ENCODE measurements at regions not wholly inside any gene's neighbourhood (a gene's known extent, or its start where the extent isn't known, plus 50 kb on each side); places are given as distances from the start of the nearest gene placed in this dataset.

DNA sequence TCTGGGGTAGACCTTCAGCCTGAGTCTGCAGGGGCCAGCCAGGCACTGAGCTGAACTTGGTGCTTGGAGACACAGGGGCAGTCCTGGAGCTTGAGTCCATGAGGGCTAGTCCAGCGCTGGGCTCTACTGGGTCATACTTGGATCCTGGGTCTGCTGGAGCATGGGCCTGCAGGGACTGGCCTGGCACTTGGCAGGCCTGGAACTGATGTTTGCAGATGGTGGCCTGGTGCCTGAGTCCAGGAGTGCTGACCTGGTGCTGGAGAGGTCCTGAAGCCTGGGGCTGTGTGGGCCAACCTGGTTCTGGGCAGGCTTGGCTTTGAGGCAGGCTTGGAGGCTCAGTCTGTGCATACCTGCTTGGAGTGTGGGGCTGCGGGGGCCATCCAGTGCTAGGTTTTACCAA, 143.4 kb upstream of the DSCAM start:
- no peak for DNase-seq

DNA sequence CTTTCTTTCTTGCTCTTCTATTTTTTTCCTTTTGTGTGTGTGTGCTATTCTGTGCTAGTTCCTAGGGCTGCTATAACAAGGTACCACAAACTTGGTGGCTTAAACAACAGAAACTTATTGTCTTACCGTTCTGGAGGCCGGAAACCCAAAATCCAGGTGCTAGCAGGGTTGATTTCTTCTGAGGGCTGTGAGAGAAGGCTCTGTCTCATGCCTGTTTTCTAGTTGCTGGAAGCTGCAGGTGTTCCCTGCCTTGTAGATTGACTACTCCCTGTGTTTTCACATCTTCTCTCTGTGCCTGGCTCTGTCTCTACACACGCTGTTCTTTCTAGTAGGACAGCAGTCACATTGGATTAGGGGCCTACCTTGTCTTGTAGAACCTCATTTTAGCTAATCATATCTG, 150.9 kb upstream of the DSCAM start:
- DNase-seq = no peak

DNA sequence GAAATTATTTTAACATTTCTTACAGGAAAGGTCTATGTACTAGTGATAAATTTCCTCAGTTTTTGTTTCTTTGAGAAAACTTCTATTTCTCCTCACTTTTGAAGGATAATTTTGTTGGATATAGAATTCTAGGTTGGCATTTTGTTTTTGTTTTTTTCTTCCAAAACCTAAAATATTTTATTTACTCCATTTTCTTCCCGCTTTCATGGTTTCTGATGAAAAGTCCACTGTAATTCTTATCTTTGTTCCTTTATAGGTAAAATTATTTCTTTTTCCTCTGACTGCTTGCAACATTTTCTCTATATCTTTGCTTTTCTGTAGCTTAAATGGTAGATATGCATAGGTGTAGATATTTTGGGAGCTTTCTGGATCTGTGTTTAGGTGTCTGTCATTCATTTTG, 153.9 kb upstream of the DSCAM start:
- DNase-seq = no peak

DNA sequence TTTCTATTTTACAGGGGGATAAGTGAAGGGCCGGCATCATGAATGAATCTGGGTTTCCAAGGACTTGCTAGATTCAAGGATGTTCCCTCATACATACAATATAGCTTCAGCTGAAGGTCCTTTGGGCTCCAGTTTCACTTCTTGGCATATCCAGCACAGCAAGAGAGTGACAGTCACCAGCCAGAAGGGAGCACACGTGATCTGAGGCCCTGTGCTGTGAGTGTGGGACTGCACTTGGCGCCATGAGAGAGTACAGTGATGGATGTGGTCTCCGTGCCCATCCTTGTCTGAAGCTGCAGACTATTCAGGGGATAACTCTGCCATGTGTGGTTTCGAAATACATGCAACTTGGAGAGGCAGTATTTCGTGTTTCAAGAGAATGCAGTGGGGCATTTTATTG, 159.7 kb upstream of the DSCAM start:
- no peak for DNase-seq

DNA sequence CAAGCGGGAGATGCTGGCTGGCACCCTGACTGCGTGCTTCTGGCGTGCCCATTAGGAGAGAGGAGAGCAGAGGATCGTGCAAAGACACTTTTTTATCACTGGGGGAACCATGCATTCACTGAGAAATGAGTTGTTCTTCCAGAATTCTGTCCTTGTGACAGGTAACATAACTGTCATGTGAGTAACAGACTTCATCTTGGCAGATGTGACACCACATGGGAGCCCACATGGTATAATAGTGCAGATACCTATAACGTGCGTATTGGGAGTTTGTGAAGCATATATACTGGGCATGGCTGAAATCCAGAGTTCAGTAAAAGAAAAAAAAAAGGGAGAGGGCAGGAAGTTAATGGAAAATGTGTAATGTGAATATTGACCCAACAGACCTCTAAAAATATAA, 159.6 kb upstream of the BACE2 start:
- DNase-seq = no peak

DNA sequence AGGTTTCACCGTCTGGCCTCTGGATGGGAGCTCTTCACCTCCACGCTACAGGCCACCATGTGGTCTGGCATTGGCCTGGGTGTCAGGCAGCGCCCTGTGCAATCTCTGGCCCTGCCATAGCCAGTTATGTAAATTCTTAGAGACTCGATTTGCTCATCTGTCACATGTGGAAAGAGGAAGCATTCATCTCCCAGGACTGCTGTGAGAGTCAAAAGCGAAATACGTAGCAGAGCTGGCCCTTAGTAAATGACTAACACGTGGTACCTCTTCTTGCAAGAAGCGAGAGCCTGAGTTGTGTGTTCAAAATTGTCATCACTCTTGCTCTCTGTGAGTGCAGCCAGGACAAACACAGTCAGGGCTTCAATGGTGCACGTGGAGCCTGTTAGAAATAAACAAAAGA, 159.0 kb upstream of the BACE2 start:
- DNase-seq = no peak

DNA sequence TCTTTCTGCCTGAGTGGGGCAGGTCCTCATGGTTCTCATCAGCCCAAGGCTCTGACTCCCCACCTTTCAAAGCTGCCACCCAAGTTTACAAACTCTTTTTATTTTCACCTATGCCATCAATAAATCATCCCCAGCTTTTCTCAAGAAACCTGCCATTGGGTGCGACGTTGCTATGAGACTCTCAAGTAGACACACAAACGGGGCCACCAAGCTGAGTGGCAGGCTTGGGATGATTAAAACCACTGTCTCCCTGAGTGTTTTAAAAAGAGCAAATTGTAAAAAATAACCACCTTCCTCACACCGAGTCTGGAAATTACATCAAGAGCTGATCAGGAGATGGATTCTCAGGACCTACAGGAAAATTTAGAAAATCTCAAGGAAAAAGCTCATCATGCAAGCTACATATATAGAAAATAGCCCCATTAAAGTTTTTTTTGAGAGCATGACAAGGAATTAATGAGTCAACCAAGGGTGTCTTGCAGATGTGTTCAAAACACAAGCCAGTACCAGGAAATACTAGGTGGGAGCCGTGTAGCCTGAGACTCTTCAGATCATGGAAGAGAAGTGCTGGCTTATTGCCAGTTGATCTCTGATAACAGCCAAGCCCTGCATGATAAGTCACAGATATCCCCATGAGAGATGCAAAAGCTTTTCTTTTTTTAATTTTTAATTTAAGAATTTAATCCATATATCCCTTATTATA, 158.4 kb upstream of the BACE2 start:
- no peak for DNase-seq

DNA sequence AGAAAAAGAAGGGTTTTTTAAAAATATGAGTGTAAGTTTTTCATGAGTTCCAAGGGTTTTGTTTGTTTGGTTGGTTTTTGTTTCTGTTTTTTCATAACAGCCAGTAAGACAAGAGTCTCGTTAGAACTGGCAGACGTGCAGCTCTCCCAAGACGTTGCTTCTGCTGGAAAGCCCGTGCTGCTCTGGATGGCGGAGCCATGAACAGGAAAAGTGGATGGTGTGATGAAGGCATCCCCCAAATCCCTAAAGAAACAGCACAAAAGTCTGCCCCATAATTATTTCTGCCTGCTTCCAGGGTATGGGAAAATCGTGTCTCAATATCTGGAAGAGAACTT, 157.9 kb upstream of the BACE2 start:
- DNase-seq = no peak

DNA sequence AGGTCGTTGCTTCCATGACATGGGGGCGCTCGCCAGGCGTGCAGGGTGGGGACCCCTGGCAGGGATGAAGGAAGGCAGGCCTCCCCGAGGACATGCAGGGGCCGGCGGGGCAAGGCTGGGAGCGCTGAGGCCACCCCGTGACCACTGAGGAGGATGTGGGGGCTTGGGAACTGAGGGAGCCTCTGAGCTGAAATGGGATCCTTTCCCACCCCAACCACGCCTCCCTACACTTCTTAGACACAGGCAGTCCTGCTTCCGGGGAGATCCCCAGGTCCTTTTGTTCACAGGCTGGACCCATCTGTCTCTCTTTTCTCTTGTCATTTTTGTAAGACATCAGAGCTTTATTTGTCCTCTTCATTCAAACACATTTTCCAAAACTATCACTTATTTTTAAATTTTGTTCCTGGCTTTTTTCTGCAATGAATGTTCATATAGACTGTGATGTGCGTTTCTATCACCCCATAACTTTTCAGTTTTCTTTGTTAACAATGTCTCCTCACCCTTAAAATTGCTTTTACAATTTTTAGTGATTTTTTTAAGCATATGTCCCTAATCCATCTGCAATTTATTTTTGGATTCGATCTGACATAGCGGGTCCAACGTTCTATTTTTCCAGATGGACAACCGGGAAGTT, 156.7 kb upstream of the BACE2 start:
- DNase-seq = no peak

DNA sequence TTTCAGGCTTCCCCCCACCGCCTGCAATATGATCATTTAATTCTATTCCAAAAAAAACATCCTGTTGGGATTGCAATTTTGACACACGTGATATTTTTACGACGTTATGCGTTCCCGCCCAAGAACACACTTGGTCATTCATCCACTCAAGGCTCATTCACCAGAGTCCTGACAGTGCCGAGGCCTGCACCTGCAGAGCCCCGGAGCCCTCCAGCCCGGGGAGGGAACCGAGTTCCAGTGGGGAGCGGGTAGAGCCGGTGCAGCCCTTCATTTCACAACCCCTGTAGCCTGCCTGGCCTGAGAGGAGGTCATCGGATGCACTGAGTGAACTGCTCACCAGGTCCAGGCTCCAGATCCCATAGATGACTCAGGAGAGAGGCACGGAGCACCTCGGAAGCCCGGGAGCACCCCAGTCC, 156.0 kb upstream of the BACE2 start:
- no peak for DNase-seq

DNA sequence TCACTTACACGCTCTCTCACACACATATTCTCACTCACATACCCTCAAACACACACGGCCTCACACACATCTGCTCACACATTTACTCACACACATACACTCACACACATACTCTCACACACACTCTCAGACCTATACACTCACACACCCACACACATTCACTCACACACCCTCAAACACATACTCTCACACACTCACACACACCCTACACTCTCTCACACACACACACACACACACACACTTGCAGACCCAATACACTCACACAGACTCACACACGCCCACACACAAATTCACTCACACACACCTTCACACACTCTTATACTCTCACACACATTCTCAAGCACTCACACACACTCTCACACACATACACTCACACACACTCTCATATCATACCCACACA, 155.5 kb upstream of the BACE2 start:
- no peak for DNase-seq

DNA sequence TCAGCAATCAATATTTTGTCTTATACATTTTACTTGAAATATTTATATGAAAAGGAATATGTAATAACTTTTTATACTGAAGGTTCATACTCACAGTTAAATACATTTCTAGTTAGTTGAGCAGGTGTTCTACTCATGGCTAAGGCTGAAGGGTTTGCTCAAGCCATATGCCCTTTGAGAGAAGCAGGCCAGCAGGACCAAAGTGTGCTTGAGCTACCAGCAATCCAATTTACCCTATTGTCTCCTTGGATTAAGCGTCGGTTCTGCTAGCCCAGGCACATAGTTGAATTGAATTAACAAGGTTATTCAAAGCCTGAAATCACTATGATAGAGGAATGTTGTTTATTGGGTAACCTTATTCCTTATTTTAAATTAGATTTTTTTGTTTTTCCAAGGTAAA, 151.5 kb upstream of the BACE2 start:
- no peak for DNase-seq

DNA sequence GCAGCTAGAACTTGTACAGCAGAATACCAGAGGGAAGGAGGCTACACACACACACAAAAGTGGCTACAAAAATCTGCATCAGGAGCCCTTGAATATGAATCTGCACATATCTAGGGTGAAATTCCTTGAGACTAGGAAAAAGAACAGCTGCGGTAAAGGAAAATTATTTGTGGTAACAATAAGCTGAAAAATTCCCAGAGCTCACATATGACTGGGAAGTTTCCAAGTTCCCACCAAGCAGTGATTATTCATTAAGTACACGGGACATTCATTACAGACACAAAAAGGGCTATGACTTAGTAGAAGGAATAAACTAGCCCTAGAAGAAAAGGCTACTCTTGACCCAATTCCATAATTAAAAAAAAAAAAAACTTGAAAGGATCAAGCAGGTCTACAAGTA, 149.5 kb upstream of the BACE2 start:
- no peak for DNase-seq

DNA sequence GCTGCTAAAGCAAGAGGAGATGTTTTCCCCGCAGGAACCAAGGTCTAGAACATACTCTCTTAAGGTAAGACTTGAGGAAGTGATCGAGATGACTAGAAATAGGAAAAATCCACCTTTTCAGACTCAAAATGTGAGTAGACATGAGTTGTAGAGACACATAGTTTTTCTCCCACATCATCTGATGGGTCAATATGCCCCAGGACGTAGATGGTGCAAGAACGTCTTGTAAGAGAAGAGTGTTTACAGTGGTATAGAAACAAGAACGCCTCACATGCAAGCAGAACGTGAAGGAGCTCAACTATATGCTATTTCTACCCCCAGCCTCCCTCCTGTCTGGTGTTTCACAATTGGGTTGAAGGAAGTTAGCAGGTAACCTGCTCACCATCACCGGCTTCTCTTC, 144.0 kb upstream of the BACE2 start:
- no peak for DNase-seq

DNA sequence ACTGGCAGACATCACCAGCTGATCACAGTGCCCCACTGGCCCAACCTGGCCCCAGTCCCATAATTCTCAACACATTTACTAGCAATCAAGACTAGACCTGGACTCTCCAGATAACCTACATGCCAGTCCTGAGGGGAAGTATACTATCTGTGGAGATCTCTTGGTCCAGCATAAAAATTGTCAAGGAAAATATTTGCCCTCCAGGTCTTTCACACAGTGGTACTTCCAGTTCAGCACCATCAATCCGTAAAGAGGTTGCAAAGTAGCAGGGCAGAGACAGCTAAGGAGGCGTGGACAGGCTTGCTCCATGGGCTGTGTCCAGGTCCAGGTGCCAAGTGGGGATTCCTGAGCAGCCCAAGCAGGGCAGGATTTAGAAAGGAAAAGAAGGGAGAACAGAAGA, 143.6 kb upstream of the BACE2 start:
- no peak for DNase-seq

DNA sequence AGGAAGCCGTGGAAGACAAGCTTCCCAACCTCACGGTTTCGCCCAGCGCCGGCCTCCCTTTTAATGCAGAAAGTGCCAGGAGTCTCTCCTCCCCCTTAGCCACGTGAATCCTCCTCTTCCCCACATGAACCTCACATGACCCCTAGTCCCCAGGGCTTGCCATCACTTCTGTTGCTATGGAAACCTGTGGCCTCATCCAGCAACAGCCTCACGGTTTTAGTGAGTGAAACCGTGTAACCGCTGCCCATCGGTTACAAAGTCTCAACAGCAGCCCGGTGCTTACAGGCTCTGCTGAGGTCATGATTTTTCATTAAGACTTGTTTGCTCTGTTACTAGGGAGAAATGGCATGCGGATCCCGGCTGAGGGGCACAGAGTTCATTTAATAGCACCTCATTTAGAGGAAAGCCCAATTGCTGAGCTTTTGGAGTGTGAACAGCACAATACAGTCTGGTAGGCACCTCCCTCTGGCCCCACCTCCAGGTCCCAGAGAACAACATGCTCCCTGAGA, 143.2 kb upstream of the BACE2 start:
- DNase-seq = peak; percentile 30

DNA sequence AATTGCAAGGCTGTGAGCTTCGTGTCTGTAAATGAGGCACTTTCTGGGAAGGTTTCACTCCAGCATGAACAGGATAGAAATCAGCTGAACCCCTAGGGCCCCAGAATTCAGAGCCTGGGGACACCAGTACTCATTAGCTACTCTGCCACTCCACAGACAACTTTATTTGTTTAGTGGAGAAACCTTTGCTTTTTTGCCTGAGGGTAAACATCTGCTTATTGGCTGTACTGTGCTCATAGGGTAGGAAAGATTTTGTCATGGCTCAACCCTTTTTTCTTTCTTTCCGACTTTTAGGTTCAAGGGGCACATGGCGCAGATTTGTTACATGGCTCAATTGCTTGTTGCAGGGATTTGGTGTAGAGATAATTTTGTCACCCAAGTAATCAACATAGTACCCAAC, 138.4 kb upstream of the BACE2 start:
- DNase-seq = no peak

DNA sequence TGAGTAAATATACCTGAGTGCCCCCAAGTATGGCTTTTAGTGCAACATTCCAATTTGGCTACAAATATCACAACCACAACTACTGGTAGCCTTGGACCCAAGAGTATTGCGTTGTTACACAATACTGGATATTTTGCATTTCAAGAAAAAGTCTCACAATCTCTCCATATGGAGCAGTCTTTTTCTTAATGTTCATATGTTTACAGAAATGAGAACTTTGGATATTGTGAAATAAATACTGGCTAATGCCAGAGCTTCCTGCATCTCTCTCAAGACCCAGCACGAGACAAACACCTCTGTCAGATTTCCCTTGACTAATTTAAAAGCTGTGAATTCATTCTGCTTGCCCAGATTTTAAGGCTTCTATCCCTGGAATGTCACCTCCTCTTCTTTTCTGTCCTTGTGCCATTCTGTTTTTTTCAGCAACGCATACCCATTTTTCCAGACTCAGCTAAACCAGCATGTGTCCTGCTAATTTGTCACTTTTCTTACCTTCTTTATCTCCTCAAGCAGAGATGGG, 136.2 kb upstream of the BACE2 start:
- DNase-seq = no peak

DNA sequence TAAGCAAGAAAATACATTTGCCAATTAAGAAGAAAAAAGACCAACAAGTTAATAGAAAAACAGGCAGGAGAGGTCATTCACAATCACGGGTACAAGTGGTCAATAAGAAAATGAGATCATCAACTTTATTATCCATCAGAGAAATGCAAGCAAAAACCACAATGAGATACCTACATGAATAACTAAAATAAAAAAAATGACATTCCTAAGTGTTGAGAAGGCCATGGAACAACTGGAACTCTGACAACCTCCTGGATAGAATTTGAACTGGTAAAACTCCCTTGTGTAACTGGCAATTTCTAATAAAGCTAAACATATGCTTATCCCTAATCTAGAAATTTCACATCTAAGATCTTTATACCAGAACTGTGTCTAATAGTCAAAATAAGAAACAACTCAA, 135.4 kb upstream of the BACE2 start:
- DNase-seq = no peak

DNA sequence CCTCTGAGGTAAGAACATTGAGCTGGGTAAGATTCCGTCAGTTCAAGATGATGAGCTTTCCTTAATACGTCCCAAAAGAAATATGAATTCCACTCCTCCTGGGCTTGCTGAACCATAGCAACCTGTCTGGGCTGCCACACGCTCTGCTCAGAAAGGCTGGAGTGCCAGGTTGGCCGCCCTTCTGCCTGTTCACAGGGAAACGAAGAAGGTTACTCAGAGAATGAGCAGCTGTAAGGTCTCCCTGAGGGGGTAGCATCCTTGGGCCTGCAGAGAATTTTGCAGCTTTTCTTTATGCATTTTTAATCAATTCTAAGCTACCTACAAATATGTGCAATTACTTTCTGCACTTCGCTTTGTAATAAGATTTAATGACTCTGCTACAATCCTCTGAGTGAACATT, 130.7 kb upstream of the BACE2 start:
- peak; percentile 18 for DNase-seq

DNA sequence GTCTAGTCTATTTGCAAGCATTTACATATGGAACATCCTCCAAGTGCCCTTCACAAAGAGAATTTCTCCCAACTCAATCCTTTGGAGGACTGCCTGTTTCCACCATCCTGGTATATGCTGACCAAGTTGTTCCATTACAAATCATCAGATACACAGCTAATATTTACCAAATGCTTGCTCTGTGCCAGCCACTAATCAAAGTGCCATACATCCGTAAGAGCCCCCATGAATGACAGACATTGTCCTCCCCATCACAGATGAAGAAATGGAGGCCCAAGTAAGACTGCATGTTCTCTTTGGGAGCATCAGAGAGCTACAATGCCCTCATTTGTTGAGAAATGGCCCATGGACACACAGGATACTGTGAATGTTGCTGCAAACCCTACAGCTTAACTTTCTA, 130.0 kb upstream of the BACE2 start:
- DNase-seq = no peak

DNA sequence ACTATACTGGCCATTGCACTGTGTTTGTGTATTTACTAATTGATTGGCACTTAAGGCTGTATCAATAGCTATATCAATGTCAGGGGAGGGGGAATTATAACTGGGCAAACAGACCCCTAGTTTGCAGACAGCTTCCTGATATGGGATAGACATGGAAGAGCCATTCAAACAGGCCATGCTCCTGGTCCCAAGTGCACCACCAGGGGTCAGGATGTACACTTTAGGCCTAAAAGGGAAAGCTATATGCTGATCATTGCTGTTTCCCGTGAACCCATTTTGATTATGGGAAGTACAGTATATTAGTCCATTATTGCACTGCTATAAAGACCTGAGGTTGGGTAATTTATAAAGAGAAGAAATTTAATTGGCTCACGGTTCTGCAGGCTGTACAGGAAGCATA, 124.9 kb upstream of the BACE2 start:
- no peak for DNase-seq

DNA sequence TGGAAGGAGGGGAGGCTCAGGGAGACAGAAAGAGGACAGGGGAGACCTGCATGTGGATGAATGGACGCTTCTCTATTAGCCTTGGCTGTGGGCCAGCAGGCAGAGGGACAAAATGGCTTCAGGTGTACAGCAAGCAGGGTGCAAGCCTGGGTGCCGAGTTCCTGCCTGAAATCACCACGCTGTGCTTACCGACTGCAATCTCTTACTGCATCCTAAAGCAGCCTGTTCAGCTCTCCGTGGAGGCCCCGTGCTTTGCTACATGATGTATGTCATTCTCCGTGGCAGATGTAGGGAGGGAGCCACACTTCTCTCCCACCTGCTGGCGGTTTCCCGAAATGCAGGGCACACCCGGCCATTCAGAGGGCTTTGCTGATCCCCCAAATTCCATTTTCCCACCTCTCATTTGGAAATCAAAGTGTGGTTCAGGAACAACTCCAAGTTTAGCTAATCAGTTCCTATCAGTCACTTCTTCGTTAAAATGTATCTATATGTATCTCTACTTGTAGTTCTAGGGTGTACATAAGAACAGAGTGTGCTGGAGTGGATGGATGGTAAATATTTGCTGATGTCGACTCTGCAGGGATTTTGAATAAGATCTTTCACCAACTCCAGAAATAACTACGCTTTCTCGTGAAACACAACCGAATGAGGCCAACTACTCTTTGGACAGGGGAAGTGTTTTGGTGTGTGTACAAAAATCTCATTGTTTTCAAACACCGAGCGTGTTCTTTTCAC, 122.3 kb upstream of the BACE2 start:
- no peak for DNase-seq

DNA sequence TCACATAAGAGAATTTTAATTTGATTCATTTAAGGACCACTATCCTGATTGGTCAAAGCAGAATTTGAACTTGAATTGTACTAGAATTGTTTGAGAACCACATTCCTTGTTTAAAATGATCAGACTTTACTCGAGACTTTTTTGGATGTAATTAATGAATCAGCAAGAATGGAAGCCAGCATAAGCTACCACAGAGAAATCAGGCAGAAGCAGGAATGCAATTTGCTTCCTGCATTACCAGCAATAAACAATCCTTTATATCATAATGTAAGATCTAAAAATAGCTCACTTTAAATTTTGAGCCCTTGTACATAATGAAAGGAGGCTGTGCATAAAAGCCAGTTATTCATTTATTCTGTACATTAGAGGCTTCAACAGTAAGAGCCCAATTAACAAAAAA, 119.8 kb upstream of the BACE2 start:
- no peak for DNase-seq

Measured in midbrain (tissue), 1 donor.